NCI-H1436 treated with DMSO at 0.1 percent for 48 hours (cell line): ENCODE measurements at regions not wholly inside any gene's neighbourhood (a gene's known extent, or its start where the extent isn't known, plus 50 kb on each side); places are given as distances from the start of the nearest gene placed in this dataset.
A peak's percentile ranks its signal among the peaks of the same experiment; 100 is the strongest.
"Not testable (repeated sequence)": the region's sequence is repeated elsewhere in the genome, so short reads cannot be mapped to it uniquely, and the experiment has no call there.

Experiments used
- DNase-seq: peaks from one replicate; lab custom pipeline; 2025; lab: John Stamatoyannopoulos, UW

- DNase-seq, result no peak
Measured at GRCh38 chr10:85333594-85333993, 1005.2 kb downstream of the CCSER2 start.

GRCh38 chr10:85362401-85362800 is 1004.2 kb downstream of the GRID1 start:
- no peak for DNase-seq

GRCh38 chr10:85377029-85377806 is 989.4 kb downstream of the GRID1 start:
- no peak for DNase-seq

GRCh38 chr10:85379338-85379737 is 987.3 kb downstream of the GRID1 start:
- no peak for DNase-seq

- DNase-seq, result no peak
Measured at GRCh38 chr10:85400981-85401695, 965.5 kb downstream of the GRID1 start.

- no peak for DNase-seq
Measured at GRCh38 chr10:85402541-85402940, 964.1 kb downstream of the GRID1 start.

- no peak for DNase-seq
Measured at GRCh38 chr10:85407088-85407487, 959.5 kb downstream of the GRID1 start.

GRCh38 chr10:85408388-85408787 is 958.2 kb downstream of the GRID1 start:
- no peak for DNase-seq

- not testable (repeated sequence) for DNase-seq
Measured at GRCh38 chr10:85410586-85410985, 956.0 kb downstream of the GRID1 start.

GRCh38 chr10:85413570-85413969 is 953.0 kb downstream of the GRID1 start:
- DNase-seq, result peak; percentile 83

GRCh38 chr10:85420501-85421191 is 945.9 kb downstream of the GRID1 start:
- no peak for DNase-seq

GRCh38 chr10:85421421-85421820 is 945.2 kb downstream of the GRID1 start:
- DNase-seq, result no peak

- no peak for DNase-seq
Measured at GRCh38 chr10:85429126-85429525, 937.5 kb downstream of the GRID1 start.

GRCh38 chr10:85430991-85431390 is 935.6 kb downstream of the GRID1 start:
- no peak for DNase-seq

GRCh38 chr10:85433248-85433647 is 933.3 kb downstream of the GRID1 start:
- DNase-seq, result no peak

GRCh38 chr10:85444868-85445267 is 921.7 kb downstream of the GRID1 start:
- no peak for DNase-seq

- no peak for DNase-seq
Measured at GRCh38 chr10:85445702-85446101, 920.9 kb downstream of the GRID1 start.

- no peak for DNase-seq
Measured at GRCh38 chr10:85446827-85447226, 919.8 kb downstream of the GRID1 start.

- DNase-seq, result no peak
Measured at GRCh38 chr10:85447690-85448089, 918.9 kb downstream of the GRID1 start.

GRCh38 chr10:85448716-85449115 is 917.9 kb downstream of the GRID1 start:
- DNase-seq, result no peak

- DNase-seq, result no peak
Measured at GRCh38 chr10:85454386-85454785, 912.2 kb downstream of the GRID1 start.

- no peak for DNase-seq
Measured at GRCh38 chr10:85457191-85457590, 909.4 kb downstream of the GRID1 start.

GRCh38 chr10:85458324-85458723 is 908.3 kb downstream of the GRID1 start:
- no peak for DNase-seq
